ENCODE measurements at regions not wholly inside any gene's neighbourhood (a gene's known extent, or its start where the extent isn't known, plus 50 kb on each side); places are given as distances from the start of the nearest gene placed in this dataset.

- TF ChIP-seq CTCF (IDR thresholded peaks at IDR 0.05; ENCODE audit: borderline replicate concordance, extremely low read depth, insufficient read depth), result no peak
- intact Hi-C loops (cut with DNase I), result no loop called here
- Histone ChIP-seq H3K4me3 (ENCODE audit: low read length in 3 of 3) (no peak overlapping the region), H3K27ac (ENCODE audit: low read depth in 2 of 2, low read length in 2 of 2) (no peak overlapping the region), H3K4me1 (ENCODE audit: control insufficient read depth in 2 of 3, insufficient read depth in 2 of 3, low read depth in 1 of 3, low read length in 3 of 3) (peaks cover 0 to 2% (median 0%) of the 10 kb centered on the region in 3 donors), H3K9me3 (ENCODE audit: control insufficient read depth in 2 of 3, insufficient read depth in 1 of 3, low read length in 3 of 3) (no peaks in the 10 kb centered on the region), H3K27me3 (ENCODE audit: control insufficient read depth, insufficient read depth, low read length) (no peaks in the 10 kb centered on the region), H3K36me3 (ENCODE audit: control insufficient read depth in 2 of 3, insufficient read depth in 3 of 3, low read length in 3 of 3) (no peaks in the 10 kb centered on the region), H3K9ac (ENCODE audit: low read length in 3 of 3) (no peak overlapping the region)
- FAIRE-seq (no peak), DNase-seq (peak in 1 of 5 donors; percentile 5)
Measured at GRCh38 chr4:187602339-187603092, 393.1 kb upstream of the ZFP42 start.

GRCh38 chr4:187603093-187604025 is 392.2 kb upstream of the ZFP42 start:
- Histone ChIP-seq H3K9ac (ENCODE audit: low read length in 3 of 3) (no peak overlapping the region), H3K9me3 (ENCODE audit: control insufficient read depth in 2 of 3, insufficient read depth in 1 of 3, low read length in 3 of 3) (no peaks in the 10 kb centered on the region), H3K27ac (ENCODE audit: low read depth in 2 of 2, low read length in 2 of 2) (no peak overlapping the region), H3K4me3 (ENCODE audit: low read length in 3 of 3) (no peak overlapping the region), H3K36me3 (ENCODE audit: control insufficient read depth in 2 of 3, insufficient read depth in 3 of 3, low read length in 3 of 3) (no peaks in the 10 kb centered on the region), H3K4me1 (ENCODE audit: control insufficient read depth in 2 of 3, insufficient read depth in 2 of 3, low read depth in 1 of 3, low read length in 3 of 3) (peaks cover 0 to 2% (median 0%) of the 10 kb centered on the region in 3 donors), H3K27me3 (ENCODE audit: control insufficient read depth, insufficient read depth, low read length) (no peaks in the 10 kb centered on the region)
- no peak for TF ChIP-seq CTCF (IDR thresholded peaks at IDR 0.05; ENCODE audit: borderline replicate concordance, extremely low read depth, insufficient read depth)
- DNase-seq (no peak), FAIRE-seq (no peak)
- intact Hi-C loops (cut with DNase I), result no loop called here

- FAIRE-seq (no peak), DNase-seq (no peak)
- no peaks in the 10 kb centered on the region for H3K27me3 ChIP-seq (ENCODE audit: control insufficient read depth, insufficient read depth, low read length)
- H3K27ac ChIP-seq (ENCODE audit: low read depth in 2 of 2, low read length in 2 of 2), result no peak overlapping the region
- H3K9me3 ChIP-seq (ENCODE audit: control insufficient read depth in 2 of 3, insufficient read depth in 1 of 3, low read length in 3 of 3), result no peaks in the 10 kb centered on the region
- H3K9ac ChIP-seq (ENCODE audit: low read length in 3 of 3), result no peak overlapping the region
- H3K4me3 ChIP-seq (ENCODE audit: low read length in 3 of 3), result no peak overlapping the region
- H3K36me3 ChIP-seq (ENCODE audit: control insufficient read depth in 2 of 3, insufficient read depth in 3 of 3, low read length in 3 of 3), result no peaks in the 10 kb centered on the region
- H3K4me1 ChIP-seq (ENCODE audit: control insufficient read depth in 2 of 3, insufficient read depth in 2 of 3, low read depth in 1 of 3, low read length in 3 of 3), result peaks cover 0 to 2% (median 0%) of the 10 kb centered on the region in 3 donors
- no peak for TF ChIP-seq CTCF (IDR thresholded peaks at IDR 0.05; ENCODE audit: borderline replicate concordance, extremely low read depth, insufficient read depth)
- intact Hi-C loops (cut with DNase I), result no loop called here
Measured at GRCh38 chr4:187604984-187605383, 390.6 kb upstream of the ZFP42 start.

Measured in kidney (tissue), 13 donors.